Activated T-cell treated with anti-CD3 and anti-CD28 coated beads, Interleukin-2, amount 50 U/mL, for 24 hours (primary cell): ENCODE measurements at regions not wholly inside any gene's neighbourhood (a gene's known extent, or its start where the extent isn't known, plus 50 kb on each side); places are given as distances from the start of the nearest gene placed in this dataset.

Experiments
- DNase-seq: peaks from one replicate; pipeline ENCODE4 v3.0.0-alpha.2; 2020
- H3K27ac Mint-ChIP-seq: 2 replicates; pipeline ENCODE4 v1.8.0; 2020; ENCODE audit warnings: mild to moderate bottlenecking, mixed read lengths
- H3K27me3 Mint-ChIP-seq: 2 replicates; pipeline ENCODE4 v1.8.0; 2020; ENCODE audit warnings: mixed read lengths
- H3K36me3 Mint-ChIP-seq: 2 replicates; pipeline ENCODE4 v1.8.0; 2020; ENCODE audit warnings: low read depth, mixed read lengths
- H3K4me1 Mint-ChIP-seq: 2 replicates; pipeline ENCODE4 v1.8.0; 2020; ENCODE audit warnings: low read depth, mixed read lengths
- H3K4me3 Mint-ChIP-seq: 2 replicates; pipeline ENCODE4 v1.8.0; 2020; ENCODE audit warnings: mild to moderate bottlenecking, moderate library complexity, mixed read lengths
- H3K9me3 Mint-ChIP-seq: 2 replicates; pipeline ENCODE4 v1.8.0; 2020; ENCODE audit warnings: mixed read lengths

DNA sequence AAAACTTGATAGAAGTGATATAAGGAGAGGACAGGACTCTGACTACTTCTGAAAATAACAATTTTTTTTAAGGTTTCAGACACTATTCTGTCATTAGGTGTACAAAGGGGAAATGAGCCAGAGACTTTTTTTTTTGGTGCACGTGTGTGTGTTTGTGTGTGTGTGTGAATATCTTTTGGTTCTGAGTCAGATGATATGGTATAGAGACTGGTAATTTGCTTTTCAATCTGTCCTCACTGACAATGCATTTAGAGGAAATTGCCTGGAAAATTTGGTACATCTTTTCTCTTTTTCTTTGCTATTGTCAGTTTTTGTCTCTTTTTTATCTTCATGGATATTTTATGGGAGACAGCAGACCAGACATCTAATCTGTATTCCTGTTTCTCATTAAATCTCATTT lies 59.3 kb downstream of the DDIT4L start:
- no peak overlapping the region for H3K27ac Mint-ChIP-seq
- H3K9me3 Mint-ChIP-seq, result peaks cover 2% of the 10 kb centered on the region
- H3K4me3 Mint-ChIP-seq, result no peak overlapping the region
- no peaks in the 10 kb centered on the region for H3K36me3 Mint-ChIP-seq
- H3K27me3 Mint-ChIP-seq, result peaks cover 7% of the 10 kb centered on the region
- no peaks in the 10 kb centered on the region for H3K4me1 Mint-ChIP-seq
- no peak for DNase-seq

GRCh38 chr4:100130491-100130890 lies 59.8 kb downstream of the DDIT4L start:
- Mint-ChIP-seq H3K27ac (no peak overlapping the region), H3K36me3 (no peaks in the 10 kb centered on the region), H3K4me3 (no peak overlapping the region), H3K27me3 (peaks cover 7% of the 10 kb centered on the region), H3K4me1 (no peaks in the 10 kb centered on the region), H3K9me3 (peaks cover 3% of the 10 kb centered on the region)
- DNase-seq, result no peak

DNA sequence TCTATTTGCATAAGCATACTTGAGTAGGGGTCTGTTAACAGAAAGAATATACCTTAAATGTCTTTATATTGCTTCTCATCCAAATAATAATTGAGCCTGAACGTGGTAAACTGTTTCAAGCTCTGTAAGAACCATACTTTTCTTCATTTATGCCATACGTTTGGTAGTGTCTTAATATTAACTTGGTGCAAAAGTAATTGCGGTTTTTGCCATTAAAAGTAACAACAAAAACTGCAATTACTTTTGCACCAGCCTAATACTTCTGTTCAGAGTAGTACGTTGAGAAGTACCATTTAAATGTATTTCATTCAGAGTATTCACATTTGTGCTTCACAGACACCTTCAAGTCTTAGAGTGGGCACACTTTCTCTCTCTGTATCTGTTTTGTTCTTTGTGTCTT lies 60.5 kb downstream of the DDIT4L start:
- no peaks in the 10 kb centered on the region for H3K36me3 Mint-ChIP-seq
- no peak overlapping the region for H3K4me3 Mint-ChIP-seq
- H3K27me3 Mint-ChIP-seq, result peaks cover 7% of the 10 kb centered on the region
- H3K27ac Mint-ChIP-seq, result no peak overlapping the region
- DNase-seq, result no peak
- H3K4me1 Mint-ChIP-seq, result no peaks in the 10 kb centered on the region
- peaks cover 6% of the 10 kb centered on the region for H3K9me3 Mint-ChIP-seq

DNA sequence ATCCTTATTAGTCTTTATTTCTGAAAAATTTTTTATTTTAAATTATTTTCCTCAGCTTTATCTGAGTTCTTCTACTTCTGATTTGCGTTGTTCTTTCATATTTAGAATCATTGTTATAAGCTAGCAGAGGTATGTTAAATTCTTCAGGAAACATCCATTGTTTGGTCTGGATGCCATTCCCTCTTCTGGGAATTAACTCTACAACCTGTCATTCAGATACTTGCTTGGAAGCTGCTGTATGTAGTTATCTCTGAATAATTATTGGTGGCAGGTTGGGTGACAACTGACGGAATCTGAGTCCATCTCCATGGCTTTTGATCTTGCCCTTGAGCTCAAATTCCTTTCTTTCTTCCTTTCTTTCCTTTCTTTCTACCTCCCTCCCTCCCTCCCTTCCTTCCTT lies 61.9 kb downstream of the DDIT4L start:
- H3K27me3 Mint-ChIP-seq, result peaks cover 9% of the 10 kb centered on the region
- no peak for DNase-seq
- H3K4me3 Mint-ChIP-seq, result no peak overlapping the region
- H3K36me3 Mint-ChIP-seq, result no peaks in the 10 kb centered on the region
- no peaks in the 10 kb centered on the region for H3K4me1 Mint-ChIP-seq
- H3K27ac Mint-ChIP-seq, result no peak overlapping the region
- peaks cover 6% of the 10 kb centered on the region for H3K9me3 Mint-ChIP-seq

- H3K27me3 Mint-ChIP-seq, result peaks cover 12% of the 10 kb centered on the region
Observed at GRCh38 chr4:100124715-100125114, 65.6 kb downstream of the DDIT4L start.

GRCh38 chr4:100118181-100118580 lies 72.1 kb downstream of the DDIT4L start:
- peaks cover 3% of the 10 kb centered on the region for H3K27me3 Mint-ChIP-seq
- no peaks in the 10 kb centered on the region for H3K36me3 Mint-ChIP-seq
- DNase-seq, result no peak
- H3K27ac Mint-ChIP-seq, result no peak overlapping the region
- no peaks in the 10 kb centered on the region for H3K4me1 Mint-ChIP-seq
- H3K4me3 Mint-ChIP-seq, result no peak overlapping the region
- no peaks in the 10 kb centered on the region for H3K9me3 Mint-ChIP-seq

More at GRCh38 chr4:100124715-100125114, 65.6 kb downstream of the DDIT4L start:
- Mint-ChIP-seq H3K4me1 (no peaks in the 10 kb centered on the region), H3K9me3 (peaks cover 6% of the 10 kb centered on the region), H3K36me3 (no peaks in the 10 kb centered on the region), H3K27ac (no peak overlapping the region), H3K4me3 (no peak overlapping the region)
- no peak for DNase-seq

DNA sequence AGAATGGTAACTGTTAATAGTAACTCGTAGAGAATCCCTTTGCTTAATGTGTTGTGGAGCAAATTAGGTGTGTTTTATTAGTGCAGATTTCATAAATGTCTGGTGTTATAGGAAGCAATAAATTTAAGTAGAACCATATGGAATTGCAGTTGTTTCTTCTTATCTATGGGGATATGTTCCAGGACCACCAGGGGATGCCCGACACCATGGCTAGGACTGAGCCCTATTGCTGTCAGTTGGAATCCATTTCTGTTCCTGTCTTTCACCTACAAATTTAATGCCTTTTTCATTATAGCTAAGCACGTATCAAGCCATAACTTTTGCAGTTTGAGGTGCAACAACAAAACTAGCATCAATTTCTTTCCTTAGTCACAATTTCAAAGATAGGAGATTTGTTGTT lies 72.5 kb downstream of the DDIT4L start:
- Mint-ChIP-seq H3K9me3 (no peaks in the 10 kb centered on the region), H3K27ac (no peak overlapping the region), H3K4me1 (no peaks in the 10 kb centered on the region), H3K27me3 (peaks cover 3% of the 10 kb centered on the region), H3K4me3 (no peak overlapping the region), H3K36me3 (no peaks in the 10 kb centered on the region)
- DNase-seq, result no peak

DNA sequence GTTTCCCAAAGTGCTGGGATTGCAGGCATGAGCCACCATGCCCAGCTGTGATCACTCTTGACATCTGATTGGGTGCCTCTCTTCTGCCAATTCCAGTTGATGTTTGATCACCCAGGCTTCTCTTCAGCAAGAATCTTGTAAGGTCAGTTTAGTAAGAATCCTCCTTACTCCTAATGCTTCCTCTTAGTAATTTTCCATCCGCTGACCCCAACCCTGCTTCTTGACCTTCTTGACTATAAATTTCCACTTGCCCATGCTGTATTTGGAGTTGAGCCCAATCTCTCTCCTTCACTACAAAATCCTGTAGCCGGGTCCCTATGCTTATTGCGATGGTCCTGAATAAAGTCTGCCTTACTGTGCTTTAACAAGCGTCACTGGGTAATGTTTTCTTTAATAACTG lies 75.4 kb downstream of the DDIT4L start:
- Mint-ChIP-seq H3K36me3 (no peaks in the 10 kb centered on the region), H3K27ac (no peak overlapping the region), H3K9me3 (no peaks in the 10 kb centered on the region), H3K27me3 (peaks cover under 1% of the 10 kb centered on the region), H3K4me3 (no peak overlapping the region), H3K4me1 (no peaks in the 10 kb centered on the region)
- no peak for DNase-seq

GRCh38 chr4:100113732-100114131 lies 76.5 kb downstream of the DDIT4L start:
- no peak overlapping the region for H3K4me3 Mint-ChIP-seq
- no peaks in the 10 kb centered on the region for H3K36me3 Mint-ChIP-seq
- H3K9me3 Mint-ChIP-seq, result no peaks in the 10 kb centered on the region
- no peaks in the 10 kb centered on the region for H3K27me3 Mint-ChIP-seq
- H3K4me1 Mint-ChIP-seq, result peaks cover 1% of the 10 kb centered on the region
- H3K27ac Mint-ChIP-seq, result no peak overlapping the region
- no peak for DNase-seq

- Mint-ChIP-seq H3K27ac (no peak overlapping the region), H3K4me1 (peaks cover 1% of the 10 kb centered on the region), H3K4me3 (no peak overlapping the region), H3K27me3 (no peaks in the 10 kb centered on the region), H3K9me3 (no peaks in the 10 kb centered on the region), H3K36me3 (no peaks in the 10 kb centered on the region)
- DNase-seq, result no peak
Observed at GRCh38 chr4:100113096-100113495, 77.2 kb downstream of the DDIT4L start.

GRCh38 chr4:100109921-100110320 lies 80.3 kb downstream of the DDIT4L start:
- no peak for DNase-seq
- Mint-ChIP-seq H3K36me3 (no peaks in the 10 kb centered on the region), H3K4me3 (no peak overlapping the region), H3K4me1 (peaks cover 12% of the 10 kb centered on the region), H3K27me3 (no peaks in the 10 kb centered on the region), H3K27ac (no peak overlapping the region), H3K9me3 (no peaks in the 10 kb centered on the region)

DNA sequence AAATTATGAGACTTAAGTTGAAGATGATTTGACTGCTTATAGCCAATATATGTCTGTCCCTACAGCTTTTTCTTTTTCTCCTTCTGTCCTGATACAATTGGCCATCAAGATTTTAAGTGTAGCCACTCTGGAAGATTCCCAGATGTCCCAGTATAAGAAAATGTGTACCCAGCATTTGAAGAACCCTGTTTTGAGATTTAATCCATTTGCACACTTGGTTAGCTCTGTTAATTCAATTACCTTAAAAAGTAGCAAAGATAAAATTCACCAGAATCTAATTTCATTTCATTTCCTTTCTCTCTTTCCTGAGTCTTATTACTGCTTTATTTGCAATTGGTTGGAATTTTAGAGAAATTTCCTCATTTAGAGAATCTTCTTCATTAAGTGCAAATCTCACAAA lies 81.4 kb downstream of the DDIT4L start:
- no peak for DNase-seq
- H3K27ac Mint-ChIP-seq, result no peak overlapping the region
- H3K4me3 Mint-ChIP-seq, result no peak overlapping the region
- H3K4me1 Mint-ChIP-seq, result peaks cover 12% of the 10 kb centered on the region
- H3K36me3 Mint-ChIP-seq, result no peaks in the 10 kb centered on the region
- H3K27me3 Mint-ChIP-seq, result no peaks in the 10 kb centered on the region
- H3K9me3 Mint-ChIP-seq, result no peaks in the 10 kb centered on the region

- Mint-ChIP-seq H3K27me3 (no peaks in the 10 kb centered on the region), H3K4me3 (no peak overlapping the region), H3K27ac (no peak overlapping the region), H3K4me1 (peaks cover 13% of the 10 kb centered on the region), H3K9me3 (no peaks in the 10 kb centered on the region), H3K36me3 (no peaks in the 10 kb centered on the region)
- DNase-seq, result no peak
Observed at GRCh38 chr4:100106982-100107381, 83.3 kb downstream of the DDIT4L start.

DNA sequence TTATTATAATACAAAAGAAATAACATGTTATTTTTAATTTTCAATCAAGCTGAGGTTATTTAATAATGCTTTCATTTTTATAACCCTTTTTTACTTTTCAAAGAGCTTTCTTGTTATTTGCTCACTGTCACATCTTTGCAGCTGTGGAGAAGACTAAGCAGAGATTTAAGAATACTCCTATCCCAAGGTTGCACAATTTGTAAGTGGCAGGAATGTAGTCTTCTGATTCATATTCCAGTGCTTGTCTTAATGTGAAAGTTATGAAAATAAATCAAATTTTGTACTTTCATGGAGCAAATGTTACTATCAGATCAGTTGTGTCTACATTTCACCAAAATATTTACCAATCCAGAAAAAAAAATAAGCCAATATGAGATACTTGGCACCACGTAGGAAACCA lies 86.6 kb downstream of the DDIT4L start:
- DNase-seq, result no peak
- H3K27me3 Mint-ChIP-seq, result no peaks in the 10 kb centered on the region
- no peak overlapping the region for H3K27ac Mint-ChIP-seq
- no peaks in the 10 kb centered on the region for H3K9me3 Mint-ChIP-seq
- no peak overlapping the region for H3K4me3 Mint-ChIP-seq
- peaks cover 23% of the 10 kb centered on the region for H3K4me1 Mint-ChIP-seq
- no peaks in the 10 kb centered on the region for H3K36me3 Mint-ChIP-seq

DNA sequence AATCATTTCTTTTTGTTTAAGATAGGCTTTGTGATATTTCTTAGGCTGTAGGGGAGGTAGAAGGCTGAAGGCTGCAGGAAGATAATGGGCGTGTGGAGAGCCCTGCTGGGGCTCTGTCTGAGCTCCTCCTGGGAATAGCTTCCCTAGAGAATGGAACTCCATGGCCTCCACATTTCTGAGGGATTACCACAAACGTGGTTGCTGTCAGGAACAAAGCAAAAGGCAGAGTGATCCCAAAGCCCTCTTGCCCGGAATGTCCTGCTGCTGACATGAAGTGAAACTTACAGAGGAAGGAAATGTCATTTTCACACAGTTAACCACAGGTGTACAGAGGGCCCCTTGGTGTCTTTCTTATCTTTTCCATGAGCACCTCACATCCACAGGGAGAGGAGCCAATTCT lies 89.3 kb downstream of the DDIT4L start:
- no peak for DNase-seq
- Mint-ChIP-seq H3K4me1 (peaks cover 22% of the 10 kb centered on the region), H3K9me3 (no peaks in the 10 kb centered on the region), H3K27ac (peak overlapping the region; percentile 27), H3K27me3 (no peaks in the 10 kb centered on the region), H3K36me3 (no peaks in the 10 kb centered on the region), H3K4me3 (no peak overlapping the region)

- H3K4me3 Mint-ChIP-seq, result no peak overlapping the region
- H3K27ac Mint-ChIP-seq, result no peak overlapping the region
- no peaks in the 10 kb centered on the region for H3K27me3 Mint-ChIP-seq
- H3K36me3 Mint-ChIP-seq, result no peaks in the 10 kb centered on the region
- H3K9me3 Mint-ChIP-seq, result no peaks in the 10 kb centered on the region
- no peak for DNase-seq
- peaks cover 35% of the 10 kb centered on the region for H3K4me1 Mint-ChIP-seq
Observed at GRCh38 chr4:100099746-100100145, 90.5 kb downstream of the DDIT4L start.
